Activated T-helper 1 cell treated with anti-CD3 and anti-CD28 coated beads, Interleukin-12 subunit alpha, Interleukin-12 subunit beta, Interleukin-2, Interleukin-4 antibody, amounts not matched to agents 30 ng/mL and 10 ng/mL and 1 ng/mL, durations not matched to agents 14 hours and 24 hours and 36 hours (primary cell): ENCODE measurements at regions not wholly inside any gene's neighbourhood (a gene's known extent, or its start where the extent isn't known, plus 50 kb on each side); places are given as distances from the start of the nearest gene placed in this dataset.

Experiments used
- DNase-seq: peaks from one replicate; pipeline ENCODE4 v3.0.0; 2021; ENCODE audit warnings: low spot score
- H3K27ac Mint-ChIP-seq: one replicate; pipeline ENCODE4 v1.8.0; 2021; ENCODE audit warnings: mild to moderate bottlenecking, mixed read lengths
- H3K27me3 Mint-ChIP-seq: one replicate; pipeline ENCODE4 v1.8.0; 2022; ENCODE audit warnings: mild to moderate bottlenecking, moderate library complexity, mixed read lengths; ENCODE audit not compliant: insufficient read depth
- H3K36me3 Mint-ChIP-seq: one replicate; pipeline ENCODE4 v1.8.0; 2021; ENCODE audit warnings: low read depth, mixed read lengths
- H3K4me1 Mint-ChIP-seq: one replicate; pipeline ENCODE4 v1.8.0; 2021; ENCODE audit warnings: low read depth, mixed read lengths
- H3K4me3 Mint-ChIP-seq: one replicate; pipeline ENCODE4 v1.8.0; 2021; ENCODE audit warnings: mild to moderate bottlenecking, moderate library complexity, mixed read lengths
- H3K9me3 Mint-ChIP-seq: one replicate; pipeline ENCODE4 v1.8.0; 2021; ENCODE audit warnings: mixed read lengths
- intact Hi-C: fragments of 100-400 bp; cut with micrococcal nuclease; formaldehyde crosslinking; loops from one replicate; pipeline ENCODE4 v1.15.1; 2024

- DNase-seq: no peak
- no peaks in the 10 kb centered on the region for H3K9me3 Mint-ChIP-seq
- H3K4me3 Mint-ChIP-seq: no peak overlapping the region
- no peaks in the 10 kb centered on the region for H3K36me3 Mint-ChIP-seq
- H3K27me3 Mint-ChIP-seq: peaks cover 2% of the 10 kb centered on the region
- no peak overlapping the region for H3K27ac Mint-ChIP-seq
- H3K4me1 Mint-ChIP-seq: no peaks in the 10 kb centered on the region
- intact Hi-C loops: no loop called here
Measured at GRCh38 chr12:77131977-77132490, 66.7 kb upstream of the E2F7 start.

GRCh38 chr12:77130193-77130592 lies 64.8 kb upstream of the E2F7 start:
- H3K4me1 Mint-ChIP-seq: no peaks in the 10 kb centered on the region
- no peak for DNase-seq
- H3K27me3 Mint-ChIP-seq: peaks cover 2% of the 10 kb centered on the region
- no peak overlapping the region for H3K4me3 Mint-ChIP-seq
- H3K9me3 Mint-ChIP-seq: no peaks in the 10 kb centered on the region
- intact Hi-C loops: no loop called here
- H3K27ac Mint-ChIP-seq: no peak overlapping the region
- no peaks in the 10 kb centered on the region for H3K36me3 Mint-ChIP-seq

- intact Hi-C loops: no loop called here
- H3K36me3 Mint-ChIP-seq: no peaks in the 10 kb centered on the region
- no peak overlapping the region for H3K27ac Mint-ChIP-seq
- no peaks in the 10 kb centered on the region for H3K9me3 Mint-ChIP-seq
- H3K4me1 Mint-ChIP-seq: no peaks in the 10 kb centered on the region
- no peak for DNase-seq
- H3K4me3 Mint-ChIP-seq: no peak overlapping the region
- peaks cover 2% of the 10 kb centered on the region for H3K27me3 Mint-ChIP-seq
Measured at GRCh38 chr12:77124767-77125166, 59.4 kb upstream of the E2F7 start.

- H3K36me3 Mint-ChIP-seq: no peaks in the 10 kb centered on the region
- intact Hi-C loops: no loop called here
- H3K4me3 Mint-ChIP-seq: no peak overlapping the region
- DNase-seq: no peak
- H3K9me3 Mint-ChIP-seq: no peaks in the 10 kb centered on the region
- H3K27ac Mint-ChIP-seq: no peak overlapping the region
- no peaks in the 10 kb centered on the region for H3K27me3 Mint-ChIP-seq
- no peaks in the 10 kb centered on the region for H3K4me1 Mint-ChIP-seq
Measured at GRCh38 chr12:77122661-77123060, 57.3 kb upstream of the E2F7 start.

- Mint-ChIP-seq H3K27ac (no peak overlapping the region), H3K4me3 (no peak overlapping the region), H3K9me3 (no peaks in the 10 kb centered on the region), H3K36me3 (no peaks in the 10 kb centered on the region), H3K4me1 (no peaks in the 10 kb centered on the region), H3K27me3 (no peaks in the 10 kb centered on the region)
- DNase-seq: no peak
- intact Hi-C loops: no loop called here
Measured at GRCh38 chr12:77122236-77122635, 56.9 kb upstream of the E2F7 start.

- DNase-seq: no peak
- intact Hi-C loops: no loop called here
- Mint-ChIP-seq H3K27me3 (no peaks in the 10 kb centered on the region), H3K9me3 (no peaks in the 10 kb centered on the region), H3K4me1 (no peaks in the 10 kb centered on the region), H3K27ac (no peak overlapping the region), H3K36me3 (no peaks in the 10 kb centered on the region), H3K4me3 (no peak overlapping the region)
Measured at GRCh38 chr12:77120156-77121085, 55.1 kb upstream of the E2F7 start.

GRCh38 chr12:77118696-77119095 lies 53.3 kb upstream of the E2F7 start:
- Mint-ChIP-seq H3K4me3 (no peak overlapping the region), H3K36me3 (no peaks in the 10 kb centered on the region), H3K4me1 (no peaks in the 10 kb centered on the region), H3K27ac (no peak overlapping the region), H3K27me3 (no peaks in the 10 kb centered on the region), H3K9me3 (no peaks in the 10 kb centered on the region)
- intact Hi-C loops: no loop called here
- no peak for DNase-seq

GRCh38 chr12:77116277-77116676 lies 50.9 kb upstream of the E2F7 start:
- intact Hi-C loops: no loop called here
- Mint-ChIP-seq H3K4me3 (no peak overlapping the region), H3K9me3 (peaks cover 3% of the 10 kb centered on the region), H3K36me3 (no peaks in the 10 kb centered on the region), H3K27ac (no peak overlapping the region), H3K27me3 (no peaks in the 10 kb centered on the region), H3K4me1 (no peaks in the 10 kb centered on the region)
- no peak for DNase-seq

- no peak overlapping the region for H3K27ac Mint-ChIP-seq
- H3K36me3 Mint-ChIP-seq: no peaks in the 10 kb centered on the region
- intact Hi-C loops: no loop called here
- no peak for DNase-seq
- H3K9me3 Mint-ChIP-seq: peaks cover 5% of the 10 kb centered on the region
- no peaks in the 10 kb centered on the region for H3K27me3 Mint-ChIP-seq
- no peaks in the 10 kb centered on the region for H3K4me1 Mint-ChIP-seq
- no peak overlapping the region for H3K4me3 Mint-ChIP-seq
Measured at GRCh38 chr12:77115471-77115870, 50.1 kb upstream of the E2F7 start.
